OCI-LY7 (cell line): ENCODE measurements at regions not wholly inside any gene's neighbourhood (a gene's known extent, or its start where the extent isn't known, plus 50 kb on each side); places are given as distances from the start of the nearest gene placed in this dataset.

Experiments used
- BruUV-seq: library from RNA; stranded (reverse); fragments of 400-500 nt; replicated peaks from 2 replicates; lab custom pipeline; 2021; lab: Mats Ljungman, UMichigan
- CTCF ChIA-PET: fragments of 300-600 bp; sonication (Branson Sonifier 250); formaldehyde crosslinking; loops from one replicate; lab custom pipeline; 2022; ENCODE audit warnings: antibody characterized with exemption; ENCODE audit not compliant: unreplicated experiment; lab: Charles Lee
- POLR2A ChIA-PET: fragments of 300-600 bp; sonication (Branson Sonifier 250); formaldehyde crosslinking; loops from one replicate; lab custom pipeline; 2022; ENCODE audit warnings: antibody characterized with exemption; lab: Charles Lee
- DNase-seq: peaks from one replicate; pipeline ENCODE4 v3.0.0-alpha.2; 2015; ENCODE audit warnings: low spot score
- H2AFZ ChIP-seq: fragments of 200-600 bp; sonication (generic), shearing (Covaris generic); 2 replicates; pipeline ENCODE4 v1.6.1; 2014; ENCODE audit warnings: mild to moderate bottlenecking, antibody characterized with exemption, low read length, moderate library complexity
- H3K27ac ChIP-seq: fragments of 200-600 bp; sonication (generic); 2 replicates; pipeline ENCODE4 v1.5.1; 2014; ENCODE audit warnings: mixed run types, low read depth, mild to moderate bottlenecking, moderate library complexity, low read length, inconsistent platforms; ENCODE audit not compliant: poor library complexity, severe bottlenecking
- H3K36me3 ChIP-seq: fragments of 200-600 bp; sonication (generic); 2 replicates; pipeline ENCODE4 v1.6.1; 2014; ENCODE audit warnings: mild to moderate bottlenecking, antibody characterized with exemption, low read length, moderate library complexity, mixed read lengths; ENCODE audit not compliant: insufficient read depth
- H3K4me1 ChIP-seq: fragments of 200-600 bp; sonication (generic); 2 replicates; pipeline ENCODE4 v1.5.1; 2014; ENCODE audit warnings: mild to moderate bottlenecking, low read length; ENCODE audit not compliant: insufficient read depth, poor library complexity, severe bottlenecking
- H3K4me2 ChIP-seq: fragments of 200-600 bp; sonication (generic); 2 replicates; pipeline ENCODE4 v1.6.1; 2014; ENCODE audit warnings: mild to moderate bottlenecking, low read length
- H3K4me3 ChIP-seq: fragments of 200-600 bp; sonication (generic); 2 replicates; pipeline ENCODE4 v1.5.1; 2014; ENCODE audit warnings: mild to moderate bottlenecking, low read depth, low read length; ENCODE audit not compliant: poor library complexity, severe bottlenecking
- H3K79me2 ChIP-seq: fragments of 200-600 bp; sonication (generic); 2 replicates; pipeline ENCODE4 v1.6.1; 2016; ENCODE audit warnings: low read depth, mild to moderate bottlenecking, low read length, moderate library complexity, mixed read lengths; ENCODE audit not compliant: insufficient read depth
- H3K9me2 ChIP-seq: fragments of 200-600 bp; sonication (generic); 2 replicates; pipeline ENCODE4 v1.6.1; 2016; ENCODE audit warnings: mild to moderate bottlenecking, low read length, mixed read lengths; ENCODE audit not compliant: insufficient read depth
- H3K9me3 ChIP-seq: fragments of 200-600 bp; sonication (generic); 2 replicates; pipeline ENCODE4 v1.6.1; 2014; ENCODE audit warnings: mild to moderate bottlenecking, mixed run types, low read length, mixed read lengths
- H4K20me1 ChIP-seq: fragments of 200-600 bp; sonication (generic); 2 replicates; pipeline ENCODE4 v1.6.1; 2014; ENCODE audit warnings: mild to moderate bottlenecking, antibody characterized with exemption, low read length, moderate library complexity, mixed read lengths; ENCODE audit not compliant: insufficient read depth
- EZH2phosphoT487 ChIP-seq: fragments of 200-600 bp; sonication (generic); IDR thresholded peaks from 2 replicates; pipeline ENCODE4 v1.6.1; 2018; ENCODE audit warnings: low read depth, borderline replicate concordance, mild to moderate bottlenecking, mixed run types, antibody characterized with exemption, low read length, moderate library complexity, mixed read lengths
- intact Hi-C: fragments of 100-400 bp; cut with micrococcal nuclease; formaldehyde crosslinking; loops from one replicate; pipeline ENCODE4 v1.10.0; 2022; ENCODE audit not compliant: unreplicated experiment
- TF ChIP-seq, protein P1 (sequence below): fragments of 200-600 bp; sonication (generic); conservative IDR thresholded peaks from 2 replicates; pipeline ENCODE4 v1.5.1; 2014; ENCODE audit warnings: mild to moderate bottlenecking, antibody characterized with exemption, low read length, moderate library complexity, mixed read lengths

DNA sequence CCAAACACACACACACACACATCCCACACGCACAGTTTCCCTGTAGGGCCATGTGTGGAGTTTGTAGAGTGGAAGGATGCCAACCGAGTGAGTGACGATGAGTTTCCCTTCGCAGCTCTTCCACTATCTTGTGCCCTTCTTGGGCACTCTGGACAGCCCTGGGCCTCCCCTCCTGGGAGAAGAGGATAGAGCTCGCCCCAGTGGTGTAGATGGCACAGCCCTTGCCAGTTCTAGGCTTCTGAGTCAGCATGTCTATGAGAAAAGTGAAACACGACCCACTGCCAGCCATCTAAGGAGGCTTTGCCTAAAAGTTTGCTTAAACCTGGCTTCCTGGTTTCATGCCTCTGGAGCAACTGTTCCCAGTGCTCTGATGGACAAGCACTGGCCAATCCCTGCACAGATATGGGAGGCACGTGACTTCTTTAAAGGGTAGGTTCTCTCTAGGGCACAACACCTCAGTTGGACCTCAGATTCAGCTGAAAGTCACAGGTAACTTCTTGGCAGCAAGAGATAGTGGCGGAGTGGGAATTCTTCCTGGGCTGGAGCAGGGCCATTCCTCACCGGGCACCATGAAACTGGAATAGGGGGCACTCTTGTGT, 195.9 kb upstream of the GALNT2 start:
- no peaks in the 10 kb centered on the region for H3K9me3 ChIP-seq
- ChIA-PET CTCF (no interaction called here), POLR2A (interaction anchor here (0.5 to 1.2 kb wide), 2 partner anchors 9 to 1702 kb away, joined by 3 read pairs; no protein-coding TSS in a partner anchor)
- no peaks in the 10 kb centered on the region for H3K79me2 ChIP-seq
- intact Hi-C loops = no loop called here
- no TSS peak for BruUV-seq
- no peak for DNase-seq
- no peaks in the 10 kb centered on the region for H4K20me1 ChIP-seq
- no peaks in the 10 kb centered on the region for H3K36me3 ChIP-seq
- no peak overlapping the region for H3K4me3 ChIP-seq
- H3K27ac ChIP-seq = no peak overlapping the region
- H3K4me1 ChIP-seq = no peaks in the 10 kb centered on the region
- H2AFZ ChIP-seq = no peak overlapping the region
- no peaks in the 10 kb centered on the region for H3K9me2 ChIP-seq
- TF ChIP-seq EZH2phosphoT487 = no peak
- TF ChIP-seq, protein P1, sequence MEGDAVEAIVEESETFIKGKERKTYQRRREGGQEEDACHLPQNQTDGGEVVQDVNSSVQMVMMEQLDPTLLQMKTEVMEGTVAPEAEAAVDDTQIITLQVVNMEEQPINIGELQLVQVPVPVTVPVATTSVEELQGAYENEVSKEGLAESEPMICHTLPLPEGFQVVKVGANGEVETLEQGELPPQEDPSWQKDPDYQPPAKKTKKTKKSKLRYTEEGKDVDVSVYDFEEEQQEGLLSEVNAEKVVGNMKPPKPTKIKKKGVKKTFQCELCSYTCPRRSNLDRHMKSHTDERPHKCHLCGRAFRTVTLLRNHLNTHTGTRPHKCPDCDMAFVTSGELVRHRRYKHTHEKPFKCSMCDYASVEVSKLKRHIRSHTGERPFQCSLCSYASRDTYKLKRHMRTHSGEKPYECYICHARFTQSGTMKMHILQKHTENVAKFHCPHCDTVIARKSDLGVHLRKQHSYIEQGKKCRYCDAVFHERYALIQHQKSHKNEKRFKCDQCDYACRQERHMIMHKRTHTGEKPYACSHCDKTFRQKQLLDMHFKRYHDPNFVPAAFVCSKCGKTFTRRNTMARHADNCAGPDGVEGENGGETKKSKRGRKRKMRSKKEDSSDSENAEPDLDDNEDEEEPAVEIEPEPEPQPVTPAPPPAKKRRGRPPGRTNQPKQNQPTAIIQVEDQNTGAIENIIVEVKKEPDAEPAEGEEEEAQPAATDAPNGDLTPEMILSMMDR = no peak
- no peak overlapping the region for H3K4me2 ChIP-seq

DNA sequence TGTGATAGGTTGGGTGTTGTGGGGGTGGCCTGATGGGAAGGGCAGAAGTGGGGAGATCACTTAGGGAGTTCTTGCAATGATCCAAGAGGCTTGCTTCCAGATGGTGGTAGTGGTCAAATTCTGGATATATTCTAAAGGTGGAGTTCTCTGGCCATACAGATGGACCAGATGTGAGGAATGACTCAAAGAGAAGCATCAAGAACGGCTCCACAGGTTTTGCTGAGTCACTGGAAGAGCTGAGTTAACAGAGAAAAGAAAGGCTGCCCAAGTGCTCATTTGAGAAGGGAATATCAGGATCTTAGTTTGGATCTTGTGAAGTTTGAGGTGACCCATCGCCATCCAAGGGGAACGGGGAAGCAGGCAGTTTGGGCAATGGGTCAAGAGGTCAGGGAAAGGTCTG, 192.9 kb upstream of the GALNT2 start:
- H3K4me1 ChIP-seq = no peaks in the 10 kb centered on the region
- no peaks in the 10 kb centered on the region for H3K36me3 ChIP-seq
- no peak overlapping the region for H2AFZ ChIP-seq
- CTCF ChIA-PET = no interaction called here
- POLR2A ChIA-PET = no interaction called here
- no peak overlapping the region for H3K27ac ChIP-seq
- no peak overlapping the region for H3K4me3 ChIP-seq
- intact Hi-C loops = no loop called here
- BruUV-seq = no TSS peak
- TF ChIP-seq, protein P1 = no peak
- no peak for TF ChIP-seq EZH2phosphoT487
- H3K4me2 ChIP-seq = no peak overlapping the region
- H3K79me2 ChIP-seq = no peaks in the 10 kb centered on the region
- no peaks in the 10 kb centered on the region for H3K9me2 ChIP-seq
- no peaks in the 10 kb centered on the region for H3K9me3 ChIP-seq
- DNase-seq = no peak
- no peaks in the 10 kb centered on the region for H4K20me1 ChIP-seq

DNA sequence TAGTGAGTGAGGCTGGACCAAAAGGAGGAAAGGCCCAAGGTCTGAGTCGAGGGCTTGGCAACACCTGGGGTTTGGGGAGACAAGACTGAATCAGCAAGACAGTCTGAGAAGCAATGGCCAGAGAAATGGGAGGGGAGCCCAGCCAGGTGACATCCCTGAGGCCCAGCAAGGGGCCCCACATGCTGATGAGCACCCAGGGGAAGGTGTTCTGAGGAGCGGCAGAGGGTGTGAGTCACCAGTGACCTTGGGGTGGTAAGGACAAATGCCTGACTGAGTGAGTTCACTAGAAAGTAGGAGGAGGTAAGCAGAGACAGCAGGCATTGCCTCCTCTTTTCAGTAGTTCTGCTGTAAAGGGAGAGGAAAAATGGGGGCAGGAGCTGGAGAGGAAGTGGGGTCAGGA, 192.4 kb upstream of the GALNT2 start:
- no peaks in the 10 kb centered on the region for H3K9me2 ChIP-seq
- POLR2A ChIA-PET = no interaction called here
- no peak overlapping the region for H3K4me2 ChIP-seq
- no peaks in the 10 kb centered on the region for H3K9me3 ChIP-seq
- no TSS peak for BruUV-seq
- H3K4me3 ChIP-seq = no peak overlapping the region
- no peaks in the 10 kb centered on the region for H3K36me3 ChIP-seq
- no peaks in the 10 kb centered on the region for H3K79me2 ChIP-seq
- CTCF ChIA-PET = no interaction called here
- no peaks in the 10 kb centered on the region for H4K20me1 ChIP-seq
- intact Hi-C loops = no loop called here
- no peaks in the 10 kb centered on the region for H3K4me1 ChIP-seq
- no peak overlapping the region for H2AFZ ChIP-seq
- DNase-seq = no peak
- H3K27ac ChIP-seq = no peak overlapping the region
- TF ChIP-seq EZH2phosphoT487 = no peak
- TF ChIP-seq, protein P1 = no peak
